Naive thymus-derived CD8-positive, alpha-beta T cell (primary cell): ENCODE measurements at regions not wholly inside any gene's neighbourhood (a gene's known extent, or its start where the extent isn't known, plus 50 kb on each side); places are given as distances from the start of the nearest gene placed in this dataset.

Source experiments
- ATAC-seq, 2 donors: fragments of 150-1000 bp; cut with Tn5 transposase in 1 of 2; sonication (Bioruptor Pico), chemical (Tn5 transposase) in 1 of 2; 1 replicate in 1 of 2; 2 replicates in 1 of 2; pipeline ENCODE4 v1.10.0; 2021; ENCODE audit warnings: mild to moderate bottlenecking in 2 of 2, moderate library complexity in 2 of 2
- POLR2A ChIA-PET: fragments of 350-600 bp; sonication (Branson Sonifier 250); formaldehyde crosslinking; loops from one replicate; lab custom pipeline; 2021; ENCODE audit warnings: antibody characterized with exemption; lab: Charles Lee
- DNase-seq, 10 donors: peaks; one replicate each; pipeline versions ENCODE4 v3.0.0 to v3.0.0-alpha.2; 2020 to 2022
- H3K27ac Mint-ChIP-seq, 10 donors: one replicate each; pipeline ENCODE4 v1.8.0; 2020 to 2022; ENCODE audit warnings: mild to moderate bottlenecking in 10 of 10, mixed read lengths in 10 of 10, moderate library complexity in 4 of 10, inconsistent platforms in 1 of 10
- H3K27me3 Mint-ChIP-seq, 5 donors: one replicate each; pipeline ENCODE4 v1.8.0; 2021 to 2022; ENCODE audit warnings: mixed read lengths in 5 of 5
- H3K36me3 Mint-ChIP-seq, 3 donors: one replicate each; pipeline ENCODE4 v1.8.0; 2020 to 2022; ENCODE audit warnings: mixed read lengths in 3 of 3, mild to moderate bottlenecking in 2 of 3, inconsistent platforms in 1 of 3
- H3K4me1 Mint-ChIP-seq, 4 donors: one replicate each; pipeline ENCODE4 v1.8.0; 2021 to 2022; ENCODE audit warnings: mixed read lengths in 4 of 4
- H3K4me3 Mint-ChIP-seq, 10 donors: one replicate each; pipeline ENCODE4 v1.8.0; 2020 to 2022; ENCODE audit warnings: mild to moderate bottlenecking in 10 of 10, mixed read lengths in 10 of 10, moderate library complexity in 6 of 10, inconsistent platforms in 1 of 10
- H3K9me3 Mint-ChIP-seq, 9 donors: one replicate each; pipeline ENCODE4 v1.8.0; 2020 to 2022; ENCODE audit warnings: mixed read lengths in 9 of 9, mild to moderate bottlenecking in 3 of 9, inconsistent platforms in 1 of 9, moderate library complexity in 1 of 9

DNA sequence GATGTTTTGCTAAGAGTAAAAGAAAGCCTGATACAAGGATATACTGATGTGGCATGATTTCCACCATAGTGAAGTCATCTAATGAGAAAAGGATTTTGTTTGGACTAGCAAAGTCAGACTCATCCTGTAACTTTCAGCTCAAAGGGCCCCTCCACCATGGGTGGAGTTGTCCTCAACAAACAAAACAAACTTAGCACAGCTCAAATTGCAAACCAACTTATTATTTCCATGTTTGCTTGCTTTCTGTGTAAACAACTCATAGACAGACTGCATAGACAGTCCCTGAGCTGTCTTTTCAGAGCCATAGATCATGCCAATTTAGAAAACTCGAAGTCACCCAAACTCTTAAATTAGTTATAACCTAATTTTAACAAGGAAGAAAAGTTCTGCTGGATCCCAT, 69.4 kb upstream of the VAV3 start:
- H3K4me1 Mint-ChIP-seq = peaks cover 0 to 3% (median under 1%) of the 10 kb centered on the region in 4 donors
- H3K4me3 Mint-ChIP-seq = no peak overlapping the region
- H3K27me3 Mint-ChIP-seq = no peaks in the 10 kb centered on the region
- DNase-seq (no peak), ATAC-seq (no peak)
- POLR2A ChIA-PET = no interaction called here
- H3K27ac Mint-ChIP-seq = no peak overlapping the region
- no peaks in the 10 kb centered on the region for H3K36me3 Mint-ChIP-seq
- no peaks in the 10 kb centered on the region for H3K9me3 Mint-ChIP-seq

DNA sequence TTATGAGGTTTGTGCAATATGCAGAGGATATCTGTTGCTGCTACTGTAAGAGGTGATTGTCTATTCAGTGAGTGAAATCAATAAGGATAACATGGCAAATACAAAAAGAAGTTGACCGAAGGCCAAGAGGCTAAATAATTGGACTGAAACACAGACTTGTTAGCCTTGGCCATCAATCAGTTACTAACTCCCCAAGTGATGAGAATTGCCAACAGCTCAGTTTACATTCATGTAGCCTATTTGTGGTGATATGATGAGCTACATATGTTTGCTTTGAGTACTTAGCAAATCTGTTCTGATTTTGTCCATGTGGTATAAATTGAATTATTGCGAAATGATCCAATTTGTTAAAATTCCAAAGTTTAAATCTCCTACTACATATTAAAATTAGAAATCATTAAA, 68.6 kb upstream of the VAV3 start:
- DNase-seq (no peak), ATAC-seq (no peak)
- no peaks in the 10 kb centered on the region for H3K9me3 Mint-ChIP-seq
- POLR2A ChIA-PET = no interaction called here
- no peaks in the 10 kb centered on the region for H3K27me3 Mint-ChIP-seq
- no peak overlapping the region for H3K4me3 Mint-ChIP-seq
- H3K27ac Mint-ChIP-seq = no peak overlapping the region
- no peaks in the 10 kb centered on the region for H3K36me3 Mint-ChIP-seq
- H3K4me1 Mint-ChIP-seq = peaks cover 0 to 5% (median 2%) of the 10 kb centered on the region in 4 donors

DNA sequence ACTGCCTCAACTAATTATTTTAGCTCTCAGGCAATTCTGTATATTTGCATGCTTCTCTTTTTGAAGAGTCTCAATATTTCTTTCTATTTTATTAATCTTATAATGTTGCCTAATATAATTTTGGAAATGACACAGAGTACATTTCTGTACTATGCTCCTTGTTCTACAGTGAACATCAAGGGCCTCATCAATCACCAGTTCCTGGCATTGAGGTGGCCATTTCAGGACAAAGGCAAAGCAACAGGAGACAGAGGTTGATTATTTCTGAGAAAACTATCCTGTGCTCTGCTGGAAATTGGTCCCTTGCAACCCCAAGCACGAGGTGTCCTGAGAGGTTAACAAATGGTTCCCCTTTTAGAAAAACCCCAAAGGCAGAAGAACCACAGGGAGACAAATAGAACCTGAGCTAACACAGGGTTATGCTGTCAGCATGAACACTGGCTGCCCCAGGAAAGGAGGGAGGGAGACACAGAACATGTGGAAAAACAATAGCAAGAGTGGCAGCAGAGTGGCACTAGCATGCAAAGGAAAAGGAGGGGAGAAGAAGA, 63.9 kb upstream of the VAV3 start:
- H3K36me3 Mint-ChIP-seq = no peaks in the 10 kb centered on the region
- POLR2A ChIA-PET = interaction anchor here (0.5 kb wide), 1 partner anchor 23 kb away, joined by 3 read pairs; no protein-coding TSS in a partner anchor
- H3K4me3 Mint-ChIP-seq = no peak overlapping the region
- peaks cover 0 to 3% (median 0%) of the 10 kb centered on the region in 5 donors for H3K27me3 Mint-ChIP-seq
- ATAC-seq = no peak
- H3K4me1 Mint-ChIP-seq = peaks cover 0 to 10% (median 4%) of the 10 kb centered on the region in 4 donors
- DNase-seq = no peak
- H3K27ac Mint-ChIP-seq = peak overlapping the region in 1 of 10 donors; percentile 9
- H3K9me3 Mint-ChIP-seq = no peaks in the 10 kb centered on the region

DNA sequence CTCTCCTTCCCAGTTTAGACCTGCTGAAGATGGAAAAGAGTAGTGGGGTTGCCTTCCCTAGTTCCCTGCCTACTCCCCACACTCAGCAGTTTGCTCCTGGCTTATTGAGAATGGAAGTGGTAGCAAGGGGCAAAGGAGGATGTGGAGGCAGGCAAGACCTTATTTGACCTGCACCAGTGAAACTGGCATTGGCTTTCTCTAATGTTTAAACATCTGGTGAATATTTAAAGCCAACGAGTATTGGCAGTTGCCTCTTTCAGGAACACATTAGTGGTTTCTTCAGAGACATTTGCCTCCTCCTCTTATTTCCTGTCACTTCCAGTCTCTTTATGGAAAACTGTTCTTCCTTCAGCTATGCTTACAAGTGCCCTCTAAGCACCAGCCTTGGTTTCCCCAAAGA, 62.4 kb upstream of the VAV3 start:
- peak overlapping the region in 2 of 10 donors; percentile 2 to 5 for H3K27ac Mint-ChIP-seq
- no peaks in the 10 kb centered on the region for H3K36me3 Mint-ChIP-seq
- no peak overlapping the region for H3K4me3 Mint-ChIP-seq
- POLR2A ChIA-PET = no interaction called here
- ATAC-seq (no peak), DNase-seq (no peak)
- peaks cover 0 to 10% (median 4%) of the 10 kb centered on the region in 4 donors for H3K4me1 Mint-ChIP-seq
- H3K9me3 Mint-ChIP-seq = no peaks in the 10 kb centered on the region
- peaks cover 0 to 3% (median 0%) of the 10 kb centered on the region in 5 donors for H3K27me3 Mint-ChIP-seq

DNA sequence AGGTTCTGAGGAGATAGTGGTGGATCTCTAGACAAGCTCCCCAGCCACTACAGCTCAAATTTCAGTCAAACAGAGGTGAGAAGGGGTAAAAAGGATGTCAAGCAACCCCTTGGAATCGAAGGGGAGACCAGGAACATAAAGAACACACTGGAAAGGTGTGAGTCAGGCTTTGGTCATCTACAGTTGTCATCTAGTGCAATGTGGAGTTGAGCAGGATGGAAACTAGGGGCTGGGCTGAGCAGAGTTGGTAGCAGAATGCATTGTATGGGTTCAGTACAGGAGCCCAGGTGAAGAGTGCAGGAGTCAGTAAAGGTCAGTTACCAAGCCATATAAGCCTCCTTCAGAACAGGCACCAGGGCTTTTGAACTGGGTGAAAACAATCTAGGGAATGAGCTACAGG, 52.7 kb upstream of the VAV3 start:
- H3K27ac Mint-ChIP-seq = peak overlapping the region in 3 of 10 donors; percentile 1 to 56 (median 18)
- no peaks in the 10 kb centered on the region for H3K9me3 Mint-ChIP-seq
- DNase-seq = no peak
- ATAC-seq = no peak
- H3K4me1 Mint-ChIP-seq = peaks cover 0 to 5% (median 2%) of the 10 kb centered on the region in 4 donors
- H3K4me3 Mint-ChIP-seq = no peak overlapping the region
- no peaks in the 10 kb centered on the region for H3K36me3 Mint-ChIP-seq
- H3K27me3 Mint-ChIP-seq = no peaks in the 10 kb centered on the region
- POLR2A ChIA-PET = no interaction called here

DNA sequence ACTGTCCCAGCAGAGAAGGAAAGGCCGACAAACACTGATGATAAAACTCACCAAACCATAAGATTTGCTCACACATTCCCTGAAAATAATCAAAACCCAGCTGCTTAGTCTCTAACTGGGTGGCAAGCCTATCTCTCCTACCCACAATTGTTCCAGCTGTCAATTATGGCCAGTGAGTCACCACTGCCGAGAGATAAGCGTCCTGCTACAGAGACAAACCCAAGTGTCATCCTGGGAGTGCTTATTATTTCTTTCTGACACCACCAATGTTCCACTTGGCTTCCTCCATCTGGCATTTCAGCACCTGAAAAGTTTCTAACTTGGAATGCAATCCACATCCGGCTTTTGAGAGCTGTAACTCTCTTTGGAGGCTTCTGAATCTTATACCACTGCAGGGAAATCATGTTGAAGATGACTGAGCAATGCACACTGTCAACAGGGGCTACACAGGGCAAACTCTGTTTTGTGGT, 51.5 kb upstream of the VAV3 start:
- DNase-seq (no peak), ATAC-seq (no peak)
- no peaks in the 10 kb centered on the region for H3K36me3 Mint-ChIP-seq
- no peak overlapping the region for H3K27ac Mint-ChIP-seq
- POLR2A ChIA-PET = no interaction called here
- no peaks in the 10 kb centered on the region for H3K27me3 Mint-ChIP-seq
- no peaks in the 10 kb centered on the region for H3K9me3 Mint-ChIP-seq
- peaks cover 0 to 5% (median 2%) of the 10 kb centered on the region in 4 donors for H3K4me1 Mint-ChIP-seq
- H3K4me3 Mint-ChIP-seq = no peak overlapping the region
